ENCODE measurements at regions not wholly inside any gene's neighbourhood (a gene's known extent, or its start where the extent isn't known, plus 50 kb on each side); places are given as distances from the start of the nearest gene placed in this dataset.

DNA sequence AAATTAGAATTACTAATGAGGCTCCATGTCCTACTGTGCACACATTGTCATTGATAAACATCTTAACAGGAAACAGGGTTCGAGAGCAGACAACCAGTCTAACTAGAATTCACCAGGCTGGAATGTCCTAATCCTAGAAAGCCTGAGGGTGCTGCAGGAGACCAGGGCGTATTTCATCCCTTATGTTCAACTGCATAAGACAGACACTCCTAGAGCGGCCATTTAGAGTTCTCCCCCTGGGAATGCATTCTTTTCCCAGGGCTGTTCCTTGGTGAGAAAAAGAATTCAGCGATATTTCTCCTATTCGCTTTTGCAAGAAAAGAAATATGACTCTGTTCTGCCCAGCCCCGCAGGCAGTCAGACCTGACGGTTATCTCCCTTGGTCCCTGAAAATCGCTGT is 486.0 kb downstream of the REEP3 start:
- Histone ChIP-seq H3K27me3 (no peaks in the 10 kb centered on the region), H3K4me3 (no peak overlapping the region), H3K9me3 (peaks cover 0 to 1% (median 0%) of the 10 kb centered on the region in 4 donors), H3K36me3 (no peaks in the 10 kb centered on the region), H3K27ac (no peak overlapping the region), H3K4me1 (no peaks in the 10 kb centered on the region)
- no peak for DNase-seq
- 90 to 91% methylated on average over 8 of the region's 8 CpGs for WGBS, 2 donors
- intact Hi-C loops (cut with DNase I), result no loop called here
- TF ChIP-seq POLR2AphosphoS5 (IDR thresholded peaks at IDR 0.05), result no peak
- TF ChIP-seq POLR2A (IDR thresholded peaks at IDR 0.05), result no peak
- no peak for TF ChIP-seq EP300 (IDR thresholded peaks at IDR 0.05)
- TF ChIP-seq, protein P1, sequence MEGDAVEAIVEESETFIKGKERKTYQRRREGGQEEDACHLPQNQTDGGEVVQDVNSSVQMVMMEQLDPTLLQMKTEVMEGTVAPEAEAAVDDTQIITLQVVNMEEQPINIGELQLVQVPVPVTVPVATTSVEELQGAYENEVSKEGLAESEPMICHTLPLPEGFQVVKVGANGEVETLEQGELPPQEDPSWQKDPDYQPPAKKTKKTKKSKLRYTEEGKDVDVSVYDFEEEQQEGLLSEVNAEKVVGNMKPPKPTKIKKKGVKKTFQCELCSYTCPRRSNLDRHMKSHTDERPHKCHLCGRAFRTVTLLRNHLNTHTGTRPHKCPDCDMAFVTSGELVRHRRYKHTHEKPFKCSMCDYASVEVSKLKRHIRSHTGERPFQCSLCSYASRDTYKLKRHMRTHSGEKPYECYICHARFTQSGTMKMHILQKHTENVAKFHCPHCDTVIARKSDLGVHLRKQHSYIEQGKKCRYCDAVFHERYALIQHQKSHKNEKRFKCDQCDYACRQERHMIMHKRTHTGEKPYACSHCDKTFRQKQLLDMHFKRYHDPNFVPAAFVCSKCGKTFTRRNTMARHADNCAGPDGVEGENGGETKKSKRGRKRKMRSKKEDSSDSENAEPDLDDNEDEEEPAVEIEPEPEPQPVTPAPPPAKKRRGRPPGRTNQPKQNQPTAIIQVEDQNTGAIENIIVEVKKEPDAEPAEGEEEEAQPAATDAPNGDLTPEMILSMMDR (IDR thresholded peaks at IDR 0.05), result no peak

DNA sequence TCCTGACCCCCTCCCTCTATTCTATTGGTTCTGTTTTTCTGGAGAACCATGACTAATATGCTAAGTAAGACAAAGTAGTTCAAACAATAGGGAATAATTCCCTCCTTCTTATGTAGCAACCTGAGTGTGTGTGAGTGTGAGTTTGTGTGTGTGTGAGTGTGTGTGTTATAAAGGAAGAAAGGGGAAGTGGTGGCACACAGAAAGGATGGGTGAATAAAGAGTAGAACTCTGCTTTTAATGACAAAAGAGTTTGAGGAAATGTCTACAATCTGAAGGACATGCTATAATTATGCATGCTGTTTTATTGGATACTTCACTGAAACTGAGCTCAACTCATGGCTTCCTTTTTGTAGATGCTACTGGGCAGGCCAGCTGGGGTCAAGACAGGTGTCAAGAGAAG is 489.5 kb downstream of the REEP3 start:
- H3K27ac ChIP-seq, result no peak overlapping the region
- intact Hi-C loops (cut with DNase I), result no loop called here
- no peak for DNase-seq
- no peaks in the 10 kb centered on the region for H3K27me3 ChIP-seq
- H3K9me3 ChIP-seq, result peaks cover 0 to 1% (median 0%) of the 10 kb centered on the region in 4 donors
- H3K4me1 ChIP-seq, result no peaks in the 10 kb centered on the region
- H3K4me3 ChIP-seq, result no peak overlapping the region
- no peak for TF ChIP-seq POLR2A (IDR thresholded peaks at IDR 0.05)
- TF ChIP-seq, protein P1 (IDR thresholded peaks at IDR 0.05), result no peak
- no peak for TF ChIP-seq EP300 (IDR thresholded peaks at IDR 0.05)
- TF ChIP-seq POLR2AphosphoS5 (IDR thresholded peaks at IDR 0.05), result no peak
- no peaks in the 10 kb centered on the region for H3K36me3 ChIP-seq

DNA sequence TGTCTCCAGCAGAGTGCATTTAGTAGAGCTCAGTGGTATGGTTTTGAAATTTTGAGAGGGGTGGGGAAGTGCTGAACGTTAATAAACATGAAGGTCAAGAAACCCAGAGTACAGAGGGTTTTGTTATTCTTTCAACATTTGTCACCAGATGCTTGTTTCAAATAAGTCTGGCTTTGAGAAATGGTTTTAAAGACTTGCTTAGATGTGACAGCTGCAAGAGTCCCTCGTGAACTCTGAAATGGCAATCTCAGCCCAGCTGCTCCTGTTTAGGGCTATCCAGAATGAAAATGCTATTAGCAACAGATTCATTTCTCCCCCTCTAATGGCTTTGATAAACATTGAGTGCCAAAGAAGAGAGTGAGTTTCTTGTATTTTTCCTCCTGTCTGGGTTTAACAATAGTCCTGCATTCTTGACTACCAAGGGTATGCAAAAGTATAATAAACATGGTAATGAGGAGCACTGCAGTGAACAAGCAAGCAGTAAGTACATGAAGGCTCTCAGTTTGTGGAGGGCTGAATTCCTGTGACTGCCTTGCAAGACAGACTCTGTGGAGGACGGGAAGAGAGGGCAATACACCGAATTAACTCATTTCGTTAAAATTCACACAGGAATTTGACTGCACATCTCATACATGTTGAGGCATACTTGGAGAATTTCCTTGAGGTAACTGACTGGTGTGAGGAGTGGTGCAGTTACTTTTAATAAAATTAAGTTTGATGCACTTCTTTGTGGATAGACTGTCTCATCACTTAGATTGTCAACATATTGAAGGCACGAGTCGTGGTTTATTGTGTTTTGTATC is 490.9 kb downstream of the REEP3 start:
- H3K9me3 ChIP-seq, result peaks cover 0 to 1% (median 0%) of the 10 kb centered on the region in 4 donors
- no peaks in the 10 kb centered on the region for H3K36me3 ChIP-seq
- TF ChIP-seq, protein P1 (IDR thresholded peaks at IDR 0.05), result no peak
- TF ChIP-seq EP300 (IDR thresholded peaks at IDR 0.05), result no peak
- no peak for TF ChIP-seq POLR2A (IDR thresholded peaks at IDR 0.05)
- TF ChIP-seq POLR2AphosphoS5 (IDR thresholded peaks at IDR 0.05), result no peak
- intact Hi-C loops (cut with DNase I), result no loop called here
- 56 to 61% methylated on average over 7 of the region's 7 CpGs for WGBS, 2 donors
- H3K4me3 ChIP-seq, result no peak overlapping the region
- no peaks in the 10 kb centered on the region for H3K4me1 ChIP-seq
- no peak overlapping the region for H3K27ac ChIP-seq
- no peaks in the 10 kb centered on the region for H3K27me3 ChIP-seq
- no peak for DNase-seq

DNA sequence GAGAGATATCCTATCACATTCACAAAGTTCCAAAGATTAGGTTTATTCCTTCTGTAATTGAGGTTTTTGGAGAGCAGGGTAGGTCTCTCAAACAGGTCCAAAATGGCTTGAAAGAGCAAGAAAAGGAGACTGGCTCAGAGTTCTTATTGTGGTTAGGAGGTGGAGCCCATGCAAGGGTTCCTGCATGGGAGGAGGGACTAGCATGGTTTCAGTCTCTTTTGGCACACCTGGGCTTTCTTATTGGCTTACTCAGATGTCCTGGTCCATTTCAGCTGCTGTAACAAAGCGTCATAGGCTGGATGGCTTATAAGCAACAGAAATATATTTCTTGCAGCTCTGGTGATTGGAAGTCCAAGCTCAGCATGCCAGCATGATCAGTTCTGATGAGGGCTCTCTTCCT is 493.1 kb downstream of the REEP3 start:
- DNase-seq, result no peak
- intact Hi-C loops (cut with DNase I), result no loop called here
- no peak for TF ChIP-seq POLR2A (IDR thresholded peaks at IDR 0.05)
- no peak for TF ChIP-seq EP300 (IDR thresholded peaks at IDR 0.05)
- TF ChIP-seq POLR2AphosphoS5 (IDR thresholded peaks at IDR 0.05), result no peak
- TF ChIP-seq, protein P1 (IDR thresholded peaks at IDR 0.05), result no peak
- Histone ChIP-seq H3K9me3 (no peaks in the 10 kb centered on the region), H3K27ac (no peak overlapping the region), H3K36me3 (no peaks in the 10 kb centered on the region), H3K4me3 (no peak overlapping the region), H3K4me1 (no peaks in the 10 kb centered on the region), H3K27me3 (no peaks in the 10 kb centered on the region)
- 87 to 91% methylated on average over 1 of the region's 1 CpG for WGBS, 2 donors
